G401.6 (cell line): ENCODE measurements at regions not wholly inside any gene's neighbourhood (a gene's known extent, or its start where the extent isn't known, plus 50 kb on each side); places are given as distances from the start of the nearest gene placed in this dataset.

Experiments used
- FAIRE-seq: peaks from 2 replicates; lab custom pipeline; 2012; peaks lifted over from hg19 to GRCh38; lab: Jason Lieb, UNC

DNA sequence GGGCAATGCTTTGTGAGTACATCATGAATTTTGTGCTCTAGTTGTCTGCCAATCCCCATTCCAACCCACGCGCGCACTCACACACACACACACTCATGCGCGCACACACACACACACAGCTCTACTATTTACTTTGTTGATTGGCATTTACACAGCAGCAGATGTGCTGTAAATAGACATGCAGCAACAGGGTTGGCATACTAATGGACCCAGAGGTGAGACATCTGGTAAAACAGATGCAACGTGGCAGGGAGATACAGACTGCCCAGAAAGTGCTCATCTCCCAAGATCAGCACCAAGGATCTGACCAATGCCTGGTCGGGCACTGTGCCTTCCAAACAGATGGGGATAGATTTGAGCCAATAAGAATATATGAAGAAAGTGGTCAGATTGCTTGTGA lies 873.0 kb downstream of the SORCS3 start:
- no peak for FAIRE-seq

DNA sequence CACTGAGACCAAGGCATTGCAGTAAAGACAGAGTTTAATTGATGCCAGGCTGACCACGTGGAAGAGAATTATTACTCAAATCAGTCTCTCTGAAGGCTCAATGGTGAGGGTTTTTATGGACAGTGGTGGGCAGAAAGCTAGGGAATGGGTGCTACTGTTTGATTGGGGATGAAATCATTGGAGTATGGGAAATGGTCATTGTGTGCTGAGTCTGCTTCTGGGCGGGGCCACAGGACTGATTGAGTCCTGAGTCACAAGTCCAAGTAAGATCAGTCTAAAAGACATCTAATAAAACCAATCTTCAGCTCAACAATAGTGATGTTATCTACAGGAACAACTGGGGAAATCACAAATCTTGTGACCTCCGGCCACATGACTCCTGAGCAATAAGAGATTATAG lies 868.4 kb downstream of the SORCS3 start:
- FAIRE-seq, result no peak

DNA sequence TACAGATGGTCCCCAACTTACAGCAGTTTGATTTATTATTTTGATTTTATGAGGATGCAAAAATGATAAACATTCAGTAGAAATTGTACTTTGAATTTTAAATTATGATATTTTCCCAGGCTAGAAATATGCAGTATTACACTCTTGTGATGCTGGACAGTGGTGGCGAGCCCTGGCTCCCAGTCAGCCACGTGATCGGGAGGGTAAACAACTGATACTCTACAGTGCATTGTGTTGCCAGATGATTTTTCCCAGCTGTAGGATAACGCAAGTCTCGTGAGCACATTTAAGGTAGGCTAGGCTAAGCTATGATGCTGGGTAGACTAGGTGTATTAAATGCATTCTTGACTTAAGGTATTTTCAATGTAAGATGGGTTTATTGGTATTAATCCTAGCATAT lies 865.2 kb downstream of the SORCS3 start:
- FAIRE-seq, result no peak

DNA sequence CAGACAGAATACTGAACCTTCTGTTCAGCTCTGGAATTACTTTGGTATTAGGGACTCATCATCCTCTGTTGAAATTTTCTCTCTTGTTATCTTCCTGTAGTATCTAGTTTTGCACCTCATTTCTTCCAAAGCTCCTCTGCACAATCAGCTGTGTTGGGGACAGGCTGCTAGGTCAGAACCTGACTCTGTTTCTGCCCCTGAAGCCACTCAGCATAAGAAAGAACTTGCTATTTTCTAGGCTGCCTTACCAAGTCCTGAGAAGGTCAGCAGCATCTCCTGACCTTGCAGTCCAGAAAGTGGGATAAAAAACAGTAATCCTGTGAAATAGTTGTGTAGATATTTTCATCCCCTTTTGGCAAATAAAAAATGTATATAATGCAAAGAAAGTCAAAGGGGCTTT lies 862.6 kb downstream of the SORCS3 start:
- FAIRE-seq, result no peak

DNA sequence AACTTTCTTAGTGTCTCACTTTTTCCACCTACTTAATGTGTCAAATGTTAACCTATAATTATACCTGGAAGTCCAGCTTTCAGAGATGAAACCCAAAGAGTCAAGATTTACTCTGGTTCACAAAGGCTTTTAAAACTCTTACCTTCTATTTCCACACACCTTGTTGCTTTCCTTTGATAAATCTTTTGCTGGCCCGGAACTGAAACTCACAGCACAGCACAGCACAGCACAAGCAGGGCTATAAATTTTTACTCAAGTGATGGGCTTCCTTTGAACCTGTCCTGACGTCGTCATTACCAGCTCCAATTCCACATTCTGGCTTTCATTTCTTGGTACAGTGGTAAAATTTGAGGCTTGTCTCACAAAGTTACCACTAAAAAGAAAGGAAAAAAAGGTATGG lies 861.0 kb downstream of the SORCS3 start:
- no peak for FAIRE-seq

DNA sequence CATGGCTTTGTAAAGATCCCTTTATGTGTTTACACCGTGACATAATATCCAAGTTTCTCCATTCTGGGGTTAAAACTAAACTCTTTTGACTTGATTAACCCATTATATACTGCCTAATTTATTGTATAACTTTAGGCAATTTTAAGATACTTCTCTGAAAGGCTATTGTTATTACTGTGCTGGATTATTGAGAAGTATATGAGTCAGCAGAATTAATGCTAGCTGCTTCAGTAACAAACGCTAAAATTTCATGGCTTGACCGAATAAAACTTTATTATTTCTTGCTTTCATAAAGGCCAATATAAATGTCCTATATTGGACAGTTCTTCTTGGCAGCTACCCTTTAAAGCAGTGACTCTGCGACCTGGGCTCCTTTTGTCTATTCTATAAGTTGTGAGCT lies 853.9 kb downstream of the SORCS3 start:
- FAIRE-seq, result no peak

DNA sequence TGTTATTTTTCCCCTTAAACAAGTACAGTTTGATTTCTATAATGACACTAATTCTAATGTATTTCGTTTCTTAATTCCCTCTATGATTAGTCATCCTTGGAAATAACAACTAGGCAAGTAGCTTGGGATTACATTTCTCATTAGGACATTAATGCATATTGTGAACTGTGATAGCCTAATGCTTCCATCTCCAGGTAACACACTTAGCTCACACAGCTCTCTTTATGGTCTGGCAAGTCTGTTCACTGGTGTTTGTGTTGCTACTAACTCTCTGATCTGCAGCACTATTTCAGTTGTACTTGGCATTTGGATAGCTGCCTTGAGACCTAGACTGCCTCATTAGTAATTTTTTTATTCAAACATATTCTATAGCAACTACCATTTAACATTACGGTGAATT lies 853.2 kb downstream of the SORCS3 start:
- FAIRE-seq, result no peak

DNA sequence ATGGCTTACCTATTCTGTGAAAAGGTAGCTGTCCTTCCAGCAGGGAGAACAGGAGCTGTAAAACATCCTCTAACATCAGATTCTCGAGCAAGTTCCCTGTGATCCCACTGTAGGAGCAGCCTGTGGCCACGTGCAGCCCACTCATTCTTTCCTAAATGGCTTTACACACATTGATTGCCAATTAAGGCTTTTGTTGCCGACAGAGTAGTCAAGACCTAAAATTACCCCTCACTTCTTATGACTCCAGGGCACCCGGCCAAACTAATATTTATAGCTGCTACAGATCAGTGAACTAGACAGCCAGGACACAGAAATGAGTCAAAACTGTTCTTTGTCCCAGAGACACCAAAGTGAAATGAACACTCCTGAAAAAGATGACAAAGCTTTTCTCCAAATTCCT lies 832.1 kb downstream of the SORCS3 start:
- no peak for FAIRE-seq

DNA sequence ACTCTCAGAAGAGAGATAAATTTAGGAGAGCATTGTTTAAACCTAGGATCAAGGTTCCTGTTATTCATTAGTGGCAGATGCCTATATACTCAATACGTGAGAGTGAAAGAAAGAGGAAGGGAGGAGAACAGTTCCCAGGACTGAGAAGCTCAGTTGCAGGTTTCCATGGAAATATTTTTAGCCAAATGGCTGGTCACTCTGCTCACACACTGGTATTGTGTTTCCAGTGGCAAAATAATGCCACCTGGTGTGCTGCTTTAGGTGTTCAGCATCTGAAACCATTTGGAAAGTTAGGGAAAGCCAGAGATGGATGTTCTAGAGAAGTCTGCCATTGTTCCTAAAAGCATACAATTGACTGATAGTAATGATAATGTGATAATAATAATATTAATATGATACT lies 827.7 kb downstream of the SORCS3 start:
- no peak for FAIRE-seq

DNA sequence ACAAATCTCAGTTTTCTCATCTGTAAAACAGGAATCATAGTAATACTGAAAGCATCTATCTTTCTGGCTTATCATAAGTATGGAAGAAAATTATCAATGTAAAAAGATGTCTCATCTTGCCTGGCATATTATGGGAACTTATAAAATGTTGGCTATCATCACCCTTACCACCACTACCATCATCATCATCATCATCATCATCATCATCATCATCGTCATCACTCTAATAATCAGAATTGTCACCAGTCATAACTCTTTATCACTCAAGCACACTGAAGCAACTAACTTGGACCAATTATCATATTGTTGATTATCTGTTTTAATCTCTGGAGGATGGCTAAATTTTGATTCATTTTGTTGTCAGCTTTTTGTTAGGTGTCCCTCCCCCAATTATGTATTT lies 825.4 kb downstream of the SORCS3 start:
- no peak for FAIRE-seq

DNA sequence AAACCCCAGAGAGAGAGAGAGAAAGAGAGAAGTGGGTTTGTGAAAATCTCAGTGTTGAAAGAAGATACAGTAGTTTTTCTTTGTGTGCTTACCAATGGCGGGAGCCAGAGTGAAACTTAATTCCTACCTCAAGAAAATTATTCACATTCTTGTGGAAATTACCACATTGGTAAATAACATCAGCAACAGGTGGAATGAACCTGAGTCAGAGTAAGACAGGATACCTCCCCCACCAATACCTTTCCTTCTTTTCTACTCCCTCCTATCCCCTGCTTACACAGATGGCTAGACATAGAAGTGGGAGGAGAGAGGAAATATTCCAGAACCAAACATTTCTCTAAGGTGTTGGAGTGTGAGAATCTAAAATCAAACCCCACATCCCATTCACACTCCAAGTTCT lies 793.9 kb downstream of the SORCS3 start:
- no peak for FAIRE-seq

DNA sequence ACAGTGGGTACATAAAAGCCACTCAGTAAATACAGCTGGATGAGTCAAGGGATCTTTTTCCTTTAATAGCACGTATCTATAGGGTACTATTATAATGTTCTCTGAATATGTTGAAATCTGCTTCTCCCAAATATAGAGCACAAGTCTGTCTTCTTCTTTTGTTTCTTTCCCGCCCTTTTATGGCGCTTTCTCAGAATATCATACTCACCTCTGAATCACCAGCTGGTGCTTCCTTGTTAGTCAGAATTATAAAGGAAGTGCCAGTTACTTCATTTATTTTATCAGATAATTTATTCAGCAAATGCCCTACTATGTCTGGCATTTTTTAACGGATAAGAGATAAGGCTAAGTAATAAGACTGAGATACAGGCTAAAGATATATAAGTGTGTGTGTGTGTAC lies 772.9 kb downstream of the SORCS3 start:
- FAIRE-seq, result no peak

DNA sequence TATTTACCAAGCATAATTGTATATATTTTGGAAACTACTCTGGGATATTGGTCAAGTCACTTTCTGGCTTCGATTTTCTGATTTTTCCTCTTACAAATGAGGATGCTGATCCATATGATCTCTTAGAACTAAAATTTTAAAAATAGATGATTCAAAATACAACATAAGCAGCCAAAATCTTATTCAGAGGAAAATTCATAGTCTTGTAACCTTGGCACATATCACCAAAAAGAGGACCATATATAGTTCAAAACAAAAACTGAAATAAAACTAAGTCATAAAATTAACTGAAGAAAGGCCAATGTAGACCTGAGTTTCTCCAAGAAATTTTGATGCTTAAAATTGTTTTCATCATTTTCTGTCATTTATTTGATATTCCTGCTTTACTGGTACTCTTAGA lies 768.3 kb downstream of the SORCS3 start:
- FAIRE-seq, result no peak

DNA sequence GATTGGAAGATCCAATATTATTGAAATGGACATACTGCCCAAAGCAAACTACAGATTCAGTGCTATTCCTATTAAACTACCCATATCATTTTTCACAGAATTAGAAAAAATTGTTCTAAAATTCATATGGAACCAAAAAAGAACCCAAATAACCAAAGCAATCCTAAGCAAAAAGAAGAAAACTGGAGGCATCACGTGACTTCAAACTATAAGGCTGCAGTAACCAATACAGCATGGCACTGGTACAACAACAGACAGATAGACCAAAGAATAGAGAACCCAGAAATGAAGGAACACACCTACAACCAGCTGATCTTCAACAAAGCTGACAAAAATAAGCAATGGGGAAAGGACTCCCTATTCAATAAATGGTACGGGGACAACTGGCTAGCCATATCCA lies 765.4 kb downstream of the SORCS3 start:
- no peak for FAIRE-seq

DNA sequence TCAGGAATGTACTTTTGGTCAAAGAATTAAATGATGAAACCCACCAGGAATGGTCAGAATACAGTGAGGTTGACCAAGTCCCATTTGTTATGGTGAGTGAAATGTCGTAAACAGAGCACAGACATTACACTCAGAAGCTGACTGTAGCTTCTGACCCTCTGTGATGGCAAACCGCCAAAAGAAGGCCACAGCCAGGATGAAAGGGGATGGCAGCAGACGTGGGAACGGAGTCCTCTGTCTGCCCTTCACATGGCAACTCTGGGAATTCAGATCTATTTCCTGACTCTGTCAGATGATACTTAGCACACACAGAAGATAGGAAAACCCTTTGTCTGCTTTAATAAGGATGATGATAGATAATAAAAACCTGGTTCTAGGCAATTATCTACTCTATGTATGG lies 757.1 kb downstream of the SORCS3 start:
- no peak for FAIRE-seq

DNA sequence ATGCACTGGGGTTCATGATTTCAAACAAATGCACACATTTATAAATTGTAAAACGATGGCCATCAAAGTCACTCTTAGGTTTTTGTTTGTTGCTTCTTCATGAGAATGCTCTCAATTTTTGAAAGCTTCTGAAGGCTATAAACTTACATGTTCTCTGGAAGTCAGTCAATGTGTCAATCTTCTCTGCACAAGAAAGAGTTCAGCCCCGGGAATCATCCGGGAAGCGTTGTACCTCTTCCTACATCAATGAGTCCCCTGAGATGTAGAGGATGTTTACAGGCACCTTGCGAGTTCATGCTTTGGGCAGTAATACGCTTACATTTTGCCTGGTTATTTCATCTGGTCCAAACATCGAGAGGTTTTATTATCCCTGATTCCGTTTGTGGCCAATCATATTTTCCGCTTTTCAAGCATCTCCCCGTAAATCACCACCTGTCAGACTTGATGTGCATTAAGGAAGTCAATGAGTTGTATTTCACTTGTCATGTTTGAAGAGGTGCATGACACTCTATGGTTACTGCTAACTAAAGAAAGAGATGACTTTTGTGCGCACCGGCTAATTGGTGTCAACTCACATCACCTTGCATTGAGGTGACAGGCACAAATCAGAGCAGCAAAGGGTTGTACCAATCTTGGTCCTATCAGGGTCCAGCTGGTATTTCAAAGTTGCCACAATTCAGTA lies 750.7 kb downstream of the SORCS3 start:
- no peak for FAIRE-seq

DNA sequence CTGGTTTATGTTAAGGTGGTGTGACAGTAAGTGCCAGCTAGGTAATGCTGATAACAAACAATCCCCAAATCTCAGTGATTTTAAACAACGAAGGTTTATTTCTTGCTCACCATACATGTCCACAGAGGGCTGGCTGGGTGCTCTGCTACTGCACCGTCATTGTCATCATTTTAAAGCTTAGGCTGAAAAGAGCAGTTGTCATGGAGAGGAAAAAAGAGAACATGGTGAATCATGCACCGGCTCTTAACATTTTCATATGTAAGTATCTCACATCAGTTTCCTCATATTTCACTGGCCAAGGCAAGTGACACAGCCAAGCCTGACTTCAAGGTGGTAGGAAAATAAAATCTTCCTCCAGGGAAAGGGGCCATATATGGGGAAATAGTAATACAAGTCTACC lies 746.9 kb downstream of the SORCS3 start:
- no peak for FAIRE-seq

DNA sequence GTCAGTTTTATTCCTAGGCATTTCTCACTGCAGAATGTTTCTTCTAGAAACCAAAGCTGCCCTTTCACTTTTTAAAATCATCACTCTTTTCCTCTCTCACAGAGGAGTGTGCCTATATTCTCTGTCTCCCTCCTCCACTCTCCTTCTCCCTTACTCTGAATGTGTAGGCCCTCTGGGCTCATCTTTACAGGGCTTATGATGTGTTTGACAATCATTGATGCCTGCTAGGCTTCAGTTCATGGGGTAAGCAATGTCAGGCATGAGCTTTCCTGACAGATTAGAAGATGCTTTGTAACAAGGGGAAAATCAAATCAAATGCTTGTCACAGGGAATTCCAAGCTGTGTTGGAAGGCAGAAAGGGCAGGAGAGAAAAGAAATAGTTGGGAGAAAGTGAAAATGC lies 742.9 kb downstream of the SORCS3 start:
- no peak for FAIRE-seq

DNA sequence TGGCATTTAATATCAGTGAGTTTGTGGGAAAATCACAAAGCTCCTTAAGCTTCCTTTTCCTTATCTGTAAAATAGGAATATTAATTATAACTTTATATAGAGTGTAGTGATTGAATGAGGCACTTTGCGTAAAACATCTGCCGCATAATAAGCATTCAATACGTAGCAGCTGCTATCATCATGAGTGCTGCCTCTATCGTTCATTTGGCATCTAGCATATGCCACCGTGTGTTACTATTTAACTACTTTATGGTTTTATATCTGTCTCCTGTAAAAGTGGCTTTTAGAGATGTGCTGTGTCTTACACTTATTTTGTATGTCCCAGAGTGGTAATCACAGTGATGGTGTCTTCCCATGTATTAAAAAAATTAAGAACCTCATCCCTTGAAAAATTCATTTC lies 729.6 kb downstream of the SORCS3 start:
- no peak for FAIRE-seq

DNA sequence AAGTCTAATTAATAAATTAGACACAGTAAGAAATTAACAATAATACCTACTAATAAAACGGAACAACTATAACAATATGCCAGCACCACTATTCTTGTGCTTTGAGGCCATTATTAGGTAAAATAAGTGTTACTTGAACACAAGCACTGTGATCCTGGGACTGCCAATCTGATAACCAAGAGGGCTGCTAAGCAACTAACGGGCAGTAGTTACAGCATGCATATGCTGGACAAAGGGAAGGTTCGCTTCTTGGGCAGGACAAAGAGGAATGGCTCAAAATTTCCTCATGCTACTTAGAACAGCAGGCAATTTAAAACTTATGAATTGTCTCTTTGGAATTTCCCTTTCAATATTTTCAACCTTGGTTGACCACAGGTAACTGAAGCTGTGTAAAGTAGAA lies 718.6 kb downstream of the SORCS3 start:
- no peak for FAIRE-seq

DNA sequence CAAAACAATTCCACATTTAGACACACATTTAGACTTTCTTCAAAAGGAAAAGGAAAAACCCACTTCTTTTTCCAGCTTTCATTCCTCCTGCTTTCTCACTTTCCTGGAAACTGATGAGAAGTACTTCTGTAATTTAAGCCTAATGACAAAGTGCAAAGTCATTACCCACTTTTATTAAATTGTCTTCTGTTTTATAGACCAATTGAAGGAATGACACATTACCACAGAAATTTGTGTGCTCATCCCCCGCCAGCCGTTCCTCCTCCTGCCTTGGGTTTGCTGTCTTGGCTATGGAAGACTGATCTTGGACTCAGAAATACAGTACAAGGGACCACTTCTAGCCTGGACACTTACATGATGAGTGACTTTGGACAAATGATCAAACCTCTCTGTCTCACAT lies 717.8 kb downstream of the SORCS3 start:
- FAIRE-seq, result no peak

DNA sequence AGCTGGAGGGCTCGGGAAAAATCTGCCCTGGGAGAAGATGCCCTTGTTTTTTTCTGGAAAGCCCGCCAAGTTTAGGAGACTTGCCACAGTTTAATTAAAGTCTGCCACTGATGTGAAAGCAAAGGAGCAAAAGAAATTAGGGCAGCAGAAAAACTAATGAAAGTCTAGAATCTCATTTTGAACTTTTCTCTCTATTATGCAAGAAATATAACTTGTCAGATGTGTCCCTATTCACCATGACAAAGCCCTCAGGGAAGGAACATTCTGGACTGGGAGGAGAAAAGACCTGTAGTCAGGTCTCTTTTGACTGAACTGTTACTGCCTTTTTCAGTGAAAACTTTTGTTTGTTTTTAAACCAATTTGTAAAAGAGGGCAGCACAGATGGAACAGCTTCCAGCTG lies 715.5 kb downstream of the SORCS3 start:
- no peak for FAIRE-seq

DNA sequence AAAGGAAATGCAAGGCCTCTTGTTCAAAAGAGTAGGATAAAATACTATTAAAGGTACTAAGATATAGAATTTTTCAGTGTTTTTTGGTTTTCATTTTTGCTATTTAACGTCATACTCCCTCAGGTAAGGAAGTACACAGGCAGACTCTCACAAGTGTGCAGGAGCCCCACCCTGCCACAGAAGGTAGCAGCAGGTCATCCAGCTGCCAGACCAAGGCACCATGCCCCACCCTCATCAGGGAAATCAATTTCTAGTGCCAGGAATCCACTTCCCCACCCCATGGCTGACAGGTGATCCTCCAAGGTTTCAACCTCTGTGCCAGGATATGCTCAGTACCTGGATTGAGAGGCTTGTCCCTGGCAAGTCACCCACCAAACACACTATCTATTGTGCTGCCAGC lies 712.9 kb downstream of the SORCS3 start:
- FAIRE-seq, result no peak

DNA sequence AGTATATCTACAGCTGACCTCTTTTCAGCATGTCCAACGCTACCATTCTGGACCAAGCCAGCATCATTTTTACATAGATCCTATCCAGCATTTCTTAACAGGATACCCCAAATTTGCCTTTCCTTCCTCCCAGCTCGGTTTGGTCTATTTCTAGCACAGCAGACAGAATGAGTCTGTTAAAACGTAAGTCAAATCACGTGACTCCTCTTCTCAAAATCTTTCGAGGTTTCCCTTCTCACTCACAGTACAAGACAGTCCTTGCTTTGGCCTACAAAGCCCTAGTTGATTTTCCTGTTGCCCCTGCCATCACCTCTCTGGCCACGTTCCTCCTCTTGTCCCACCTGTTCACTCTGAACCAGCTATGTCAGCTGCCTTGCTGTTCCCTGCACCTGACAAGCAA lies 711.7 kb downstream of the SORCS3 start:
- FAIRE-seq, result no peak

DNA sequence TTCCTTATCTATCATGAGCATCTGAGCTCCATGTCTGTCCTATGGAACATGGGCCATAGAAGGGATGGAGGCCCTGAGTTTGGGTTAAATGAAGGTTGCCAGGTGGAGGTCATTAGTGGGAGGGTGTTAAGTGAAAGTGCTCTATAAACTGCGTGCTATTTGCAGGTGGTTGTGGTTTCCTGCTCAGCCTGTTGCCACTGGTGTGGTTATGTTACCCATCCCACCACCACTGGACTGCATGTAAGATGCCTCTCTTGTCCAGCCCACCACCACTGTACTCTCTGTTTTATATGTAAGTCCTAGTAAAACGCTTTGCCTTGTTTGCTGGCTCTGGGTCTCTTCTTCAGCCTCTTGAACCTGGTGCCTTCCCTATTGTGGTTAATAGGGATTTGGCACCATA lies 711.2 kb downstream of the SORCS3 start:
- no peak for FAIRE-seq
